ENCODE measurements at regions not wholly inside any gene's neighbourhood (a gene's known extent, or its start where the extent isn't known, plus 50 kb on each side); places are given as distances from the start of the nearest gene placed in this dataset.

DNA sequence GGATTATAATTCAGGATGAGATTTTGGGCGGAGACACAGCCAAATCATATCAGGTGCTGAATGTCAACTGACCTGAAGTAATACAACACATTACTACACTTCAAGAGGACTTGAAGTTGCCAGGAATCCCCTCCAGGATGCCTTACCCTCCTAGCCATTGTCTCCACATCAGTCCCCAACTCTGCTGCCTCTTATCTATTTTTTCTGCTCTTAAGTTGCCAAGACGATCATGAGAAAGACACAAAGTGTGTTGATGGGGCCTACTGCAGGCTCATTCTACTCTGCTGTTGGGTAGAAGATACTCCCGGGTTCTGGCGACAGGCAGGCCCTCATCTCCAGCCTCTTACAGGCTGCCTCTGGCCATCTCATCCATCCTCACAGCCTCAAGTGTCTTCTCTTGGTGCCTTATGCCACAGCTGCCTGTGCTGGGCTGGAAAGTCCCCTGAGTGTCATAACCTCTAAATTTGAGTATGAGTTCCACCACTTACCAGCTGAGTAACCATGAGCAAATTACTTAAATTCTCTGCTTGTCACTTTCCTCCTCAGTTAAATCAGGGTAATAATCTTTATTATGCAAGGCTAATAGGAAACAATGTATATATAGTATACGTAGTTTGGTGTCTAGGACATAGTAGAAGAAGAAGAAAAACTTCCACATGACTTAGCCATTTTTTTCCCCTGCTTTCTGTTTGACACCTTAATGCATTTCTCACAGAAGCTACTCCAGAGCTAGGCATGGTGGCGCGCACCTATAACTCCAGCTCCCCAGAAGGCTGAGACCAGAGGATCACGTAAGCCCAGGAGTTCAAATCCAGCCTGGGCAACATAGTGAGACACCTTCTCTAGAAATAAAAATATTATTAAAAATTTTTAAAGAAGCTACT, 73.0 kb upstream of the SNX2 start (continued):
- TF ChIP-seq, protein P1, sequence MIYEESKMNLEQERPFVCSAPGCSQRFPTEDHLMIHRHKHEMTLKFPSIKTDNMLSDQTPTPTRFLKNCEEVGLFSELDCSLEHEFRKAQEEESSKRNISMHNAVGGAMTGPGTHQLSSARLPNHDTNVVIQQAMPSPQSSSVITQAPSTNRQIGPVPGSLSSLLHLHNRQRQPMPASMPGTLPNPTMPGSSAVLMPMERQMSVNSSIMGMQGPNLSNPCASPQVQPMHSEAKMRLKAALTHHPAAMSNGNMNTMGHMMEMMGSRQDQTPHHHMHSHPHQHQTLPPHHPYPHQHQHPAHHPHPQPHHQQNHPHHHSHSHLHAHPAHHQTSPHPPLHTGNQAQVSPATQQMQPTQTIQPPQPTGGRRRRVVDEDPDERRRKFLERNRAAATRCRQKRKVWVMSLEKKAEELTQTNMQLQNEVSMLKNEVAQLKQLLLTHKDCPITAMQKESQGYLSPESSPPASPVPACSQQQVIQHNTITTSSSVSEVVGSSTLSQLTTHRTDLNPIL (CRISPR knock-in tag; IDR thresholded peaks at IDR 0.05; ENCODE audit: low read depth) = no peak

- no peak for TF ChIP-seq ZC3H10 (CRISPR knock-in tag; IDR thresholded peaks at IDR 0.05)
- TF ChIP-seq, protein P2, sequence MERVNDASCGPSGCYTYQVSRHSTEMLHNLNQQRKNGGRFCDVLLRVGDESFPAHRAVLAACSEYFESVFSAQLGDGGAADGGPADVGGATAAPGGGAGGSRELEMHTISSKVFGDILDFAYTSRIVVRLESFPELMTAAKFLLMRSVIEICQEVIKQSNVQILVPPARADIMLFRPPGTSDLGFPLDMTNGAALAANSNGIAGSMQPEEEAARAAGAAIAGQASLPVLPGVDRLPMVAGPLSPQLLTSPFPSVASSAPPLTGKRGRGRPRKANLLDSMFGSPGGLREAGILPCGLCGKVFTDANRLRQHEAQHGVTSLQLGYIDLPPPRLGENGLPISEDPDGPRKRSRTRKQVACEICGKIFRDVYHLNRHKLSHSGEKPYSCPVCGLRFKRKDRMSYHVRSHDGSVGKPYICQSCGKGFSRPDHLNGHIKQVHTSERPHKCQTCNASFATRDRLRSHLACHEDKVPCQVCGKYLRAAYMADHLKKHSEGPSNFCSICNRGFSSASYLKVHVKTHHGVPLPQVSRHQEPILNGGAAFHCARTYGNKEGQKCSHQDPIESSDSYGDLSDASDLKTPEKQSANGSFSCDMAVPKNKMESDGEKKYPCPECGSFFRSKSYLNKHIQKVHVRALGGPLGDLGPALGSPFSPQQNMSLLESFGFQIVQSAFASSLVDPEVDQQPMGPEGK (CRISPR knock-in tag; IDR thresholded peaks at IDR 0.05; ENCODE audit: borderline replicate concordance) = no peak
- no peak for TF ChIP-seq ARNTL (CRISPR knock-in tag; IDR thresholded peaks at IDR 0.05; ENCODE audit: borderline replicate concordance, low read depth)
- TF ChIP-seq OSR1 (CRISPR knock-in tag; IDR thresholded peaks at IDR 0.05) = no peak
- TF ChIP-seq GLIS3 (CRISPR knock-in tag; IDR thresholded peaks at IDR 0.05) = no peak
- no peak for TF ChIP-seq SNAI2 (CRISPR knock-in tag; IDR thresholded peaks at IDR 0.05)
- TF ChIP-seq BACH2 (CRISPR knock-in tag; IDR thresholded peaks at IDR 0.05; ENCODE audit: borderline replicate concordance) = no peak
- TF ChIP-seq ZNF8 (CRISPR knock-in tag; IDR thresholded peaks at IDR 0.05) = no peak
- TF ChIP-seq CSDC2 (CRISPR knock-in tag; IDR thresholded peaks at IDR 0.05) = no peak
- TF ChIP-seq, protein P3, sequence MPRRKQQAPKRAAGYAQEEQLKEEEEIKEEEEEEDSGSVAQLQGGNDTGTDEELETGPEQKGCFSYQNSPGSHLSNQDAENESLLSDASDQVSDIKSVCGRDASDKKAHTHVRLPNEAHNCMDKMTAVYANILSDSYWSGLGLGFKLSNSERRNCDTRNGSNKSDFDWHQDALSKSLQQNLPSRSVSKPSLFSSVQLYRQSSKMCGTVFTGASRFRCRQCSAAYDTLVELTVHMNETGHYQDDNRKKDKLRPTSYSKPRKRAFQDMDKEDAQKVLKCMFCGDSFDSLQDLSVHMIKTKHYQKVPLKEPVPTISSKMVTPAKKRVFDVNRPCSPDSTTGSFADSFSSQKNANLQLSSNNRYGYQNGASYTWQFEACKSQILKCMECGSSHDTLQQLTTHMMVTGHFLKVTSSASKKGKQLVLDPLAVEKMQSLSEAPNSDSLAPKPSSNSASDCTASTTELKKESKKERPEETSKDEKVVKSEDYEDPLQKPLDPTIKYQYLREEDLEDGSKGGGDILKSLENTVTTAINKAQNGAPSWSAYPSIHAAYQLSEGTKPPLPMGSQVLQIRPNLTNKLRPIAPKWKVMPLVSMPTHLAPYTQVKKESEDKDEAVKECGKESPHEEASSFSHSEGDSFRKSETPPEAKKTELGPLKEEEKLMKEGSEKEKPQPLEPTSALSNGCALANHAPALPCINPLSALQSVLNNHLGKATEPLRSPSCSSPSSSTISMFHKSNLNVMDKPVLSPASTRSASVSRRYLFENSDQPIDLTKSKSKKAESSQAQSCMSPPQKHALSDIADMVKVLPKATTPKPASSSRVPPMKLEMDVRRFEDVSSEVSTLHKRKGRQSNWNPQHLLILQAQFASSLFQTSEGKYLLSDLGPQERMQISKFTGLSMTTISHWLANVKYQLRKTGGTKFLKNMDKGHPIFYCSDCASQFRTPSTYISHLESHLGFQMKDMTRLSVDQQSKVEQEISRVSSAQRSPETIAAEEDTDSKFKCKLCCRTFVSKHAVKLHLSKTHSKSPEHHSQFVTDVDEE (CRISPR knock-in tag; IDR thresholded peaks at IDR 0.05) = no peak
- no peak for TF ChIP-seq ISL1 (CRISPR knock-in tag; IDR thresholded peaks at IDR 0.05)
- TF ChIP-seq ZNF70 (CRISPR knock-in tag; IDR thresholded peaks at IDR 0.05) = no peak
- no peak for TF ChIP-seq ZFP30 (CRISPR knock-in tag; IDR thresholded peaks at IDR 0.05)
- TF ChIP-seq TCF4 (CRISPR knock-in tag; IDR thresholded peaks at IDR 0.05; ENCODE audit: borderline replicate concordance) = no peak
- no peak for TF ChIP-seq RARB (CRISPR knock-in tag; IDR thresholded peaks at IDR 0.05)
- no peak for TF ChIP-seq ESRRG (CRISPR knock-in tag; IDR thresholded peaks at IDR 0.05)
- TF ChIP-seq ZNF565 (CRISPR knock-in tag; conservative IDR thresholded peaks at IDR 0.05; ENCODE audit: low read depth) = no peak
- TF ChIP-seq, protein P1 (CRISPR knock-in tag; IDR thresholded peaks at IDR 0.05; ENCODE audit: low read depth) = no peak
- TF ChIP-seq ZFP3 (CRISPR knock-in tag; IDR thresholded peaks at IDR 0.05) = no peak
- no peak for ATAC-seq
These were observed 72.4 kb upstream of the SNX2 start for GRCh38 chr5:122702524-122702875.

DNA sequence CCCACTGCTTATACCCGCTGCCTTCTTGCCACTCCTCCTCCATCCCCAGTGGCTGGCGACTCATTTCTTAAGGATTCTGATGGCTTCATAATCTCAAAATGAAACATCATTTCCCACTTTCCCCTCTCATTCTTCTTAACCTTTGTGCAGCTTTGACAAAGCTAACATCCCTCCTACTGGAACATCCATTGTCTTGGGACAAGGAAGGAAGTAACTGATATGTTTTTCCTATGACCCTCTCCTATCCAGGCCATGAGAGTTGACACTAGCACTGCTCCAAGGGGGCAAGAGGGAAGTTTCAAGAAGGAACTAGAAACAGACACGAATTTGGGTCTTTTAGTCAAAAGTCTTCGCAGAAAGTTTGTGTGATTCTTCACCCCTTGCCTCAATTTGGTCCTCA, 71.7 kb upstream of the SNX2 start:
- no peak for ATAC-seq

More for the DNA sequence above, 71.7 kb upstream of the SNX2 start:
- TF ChIP-seq CSDC2 (CRISPR knock-in tag; IDR thresholded peaks at IDR 0.05) (no peak), ZFP3 (CRISPR knock-in tag; IDR thresholded peaks at IDR 0.05) (no peak), ARNTL (CRISPR knock-in tag; IDR thresholded peaks at IDR 0.05; ENCODE audit: borderline replicate concordance, low read depth) (no peak), ISL1 (CRISPR knock-in tag; IDR thresholded peaks at IDR 0.05) (no peak), ESRRG (CRISPR knock-in tag; IDR thresholded peaks at IDR 0.05) (no peak)
- TF ChIP-seq, protein P2 (CRISPR knock-in tag; IDR thresholded peaks at IDR 0.05; ENCODE audit: borderline replicate concordance) = no peak
